Vagina (tissue), 2 donors: ENCODE measurements at regions not wholly inside any gene's neighbourhood (a gene's known extent, or its start where the extent isn't known, plus 50 kb on each side); places are given as distances from the start of the nearest gene placed in this dataset.

Experiments
- POLR2A ChIP-seq, 2 donors: fragments of 450-650 bp; IDR thresholded peaks; one replicate each; pipeline ENCODE4 v1.6.1; 2017; ENCODE audit warnings: antibody characterized with exemption in 2 of 2, mild to moderate bottlenecking in 2 of 2, moderate library complexity in 2 of 2
- POLR2AphosphoS5 ChIP-seq, 2 donors: sonication (generic); formaldehyde crosslinking; IDR thresholded peaks; one replicate each; pipeline ENCODE4 v1.9.0; 2017; ENCODE audit warnings: antibody characterized with exemption in 2 of 2, mild to moderate bottlenecking in 2 of 2, low read depth in 1 of 2; ENCODE audit not compliant: insufficient read depth in 1 of 2

DNA sequence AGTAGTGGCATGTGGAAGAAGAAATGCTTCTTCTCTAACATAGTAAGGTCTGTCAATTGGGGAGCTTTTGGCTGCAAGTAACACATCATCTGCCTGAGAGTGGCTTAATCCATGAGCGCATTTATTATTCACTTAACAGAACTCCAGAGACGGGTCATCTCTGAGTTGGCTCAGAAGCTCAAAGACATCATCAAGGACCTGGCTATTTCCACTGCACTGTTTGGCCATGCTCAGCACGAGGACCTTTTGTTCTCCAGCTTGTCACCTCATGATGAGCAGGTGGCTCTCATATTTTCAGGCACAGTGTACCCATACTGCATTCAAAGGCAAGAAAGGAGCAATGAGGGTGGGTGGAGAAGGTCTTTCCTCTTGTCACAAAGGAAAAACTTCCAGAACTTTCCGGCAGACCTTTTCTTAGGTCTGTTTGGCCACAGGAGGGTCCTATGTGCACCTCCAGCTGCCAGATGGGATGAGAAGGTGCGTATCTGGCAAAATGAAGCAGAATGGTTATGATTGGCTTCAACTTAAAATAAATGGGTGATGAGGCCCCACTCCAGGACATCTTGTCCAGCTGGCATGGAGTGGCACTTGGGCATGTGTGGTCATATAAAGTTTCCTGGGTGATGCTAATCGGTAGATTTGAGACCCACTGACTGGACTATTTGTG is 55.6 kb upstream of the SHH start:
- TF ChIP-seq POLR2A (IDR thresholded peaks at IDR 0.05) (no peak), POLR2AphosphoS5 (IDR thresholded peaks at IDR 0.05; ENCODE audit: insufficient read depth in 1 of 2, low read depth in 1 of 2) (no peak)
